ENCODE measurements at regions not wholly inside any gene's neighbourhood (a gene's known extent, or its start where the extent isn't known, plus 50 kb on each side); places are given as distances from the start of the nearest gene placed in this dataset.
"Not testable (repeated sequence)": the region's sequence is repeated elsewhere in the genome, so short reads cannot be mapped to it uniquely, and the experiment has no call there.

- DNase-seq (ENCODE audit: low read depth), result no peak
Measured at GRCh38 chr3:82761858-82762257, 1000.4 kb upstream of the GBE1 start.

GRCh38 chr3:82745544-82745943 lies 984.1 kb upstream of the GBE1 start:
- no peak for DNase-seq (ENCODE audit: low read depth)

- no peak for DNase-seq (ENCODE audit: low read depth)
Measured at GRCh38 chr3:82743196-82743595, 981.8 kb upstream of the GBE1 start.

GRCh38 chr3:82741346-82741745 lies 979.9 kb upstream of the GBE1 start:
- DNase-seq (ENCODE audit: low read depth), result no peak

GRCh38 chr3:82739390-82739789 lies 977.9 kb upstream of the GBE1 start:
- DNase-seq (ENCODE audit: low read depth), result no peak

- DNase-seq (ENCODE audit: low read depth), result no peak
Measured at GRCh38 chr3:82736696-82737277, 975.3 kb upstream of the GBE1 start.

GRCh38 chr3:82715091-82715856 lies 953.8 kb upstream of the GBE1 start:
- DNase-seq (ENCODE audit: low read depth), result no peak

GRCh38 chr3:82707035-82707434 lies 945.6 kb upstream of the GBE1 start:
- DNase-seq (ENCODE audit: low read depth), result no peak

GRCh38 chr3:82685761-82686160 lies 924.3 kb upstream of the GBE1 start:
- DNase-seq (ENCODE audit: low read depth), result no peak

GRCh38 chr3:82676356-82677026 lies 915.0 kb upstream of the GBE1 start:
- DNase-seq (ENCODE audit: low read depth), result no peak

GRCh38 chr3:82672966-82673365 lies 911.5 kb upstream of the GBE1 start:
- DNase-seq (ENCODE audit: low read depth), result no peak

- DNase-seq (ENCODE audit: low read depth), result no peak
Measured at GRCh38 chr3:82671466-82671865, 910.0 kb upstream of the GBE1 start.

GRCh38 chr3:82654708-82655107 lies 893.3 kb upstream of the GBE1 start:
- no peak for DNase-seq (ENCODE audit: low read depth)

- DNase-seq (ENCODE audit: low read depth), result no peak
Measured at GRCh38 chr3:82643948-82644347, 882.5 kb upstream of the GBE1 start.

- no peak for DNase-seq (ENCODE audit: low read depth)
Measured at GRCh38 chr3:82641701-82642100, 880.3 kb upstream of the GBE1 start.

GRCh38 chr3:82640254-82640653 lies 878.8 kb upstream of the GBE1 start:
- no peak for DNase-seq (ENCODE audit: low read depth)

- no peak for DNase-seq (ENCODE audit: low read depth)
Measured at GRCh38 chr3:82637574-82637973, 876.1 kb upstream of the GBE1 start.

- DNase-seq (ENCODE audit: low read depth), result no peak
Measured at GRCh38 chr3:82636177-82636576, 874.7 kb upstream of the GBE1 start.

GRCh38 chr3:82633319-82633718 lies 871.9 kb upstream of the GBE1 start:
- DNase-seq (ENCODE audit: low read depth), result no peak

- no peak for DNase-seq (ENCODE audit: low read depth)
Measured at GRCh38 chr3:82629937-82630336, 868.5 kb upstream of the GBE1 start.

GRCh38 chr3:82628385-82629014 lies 867.1 kb upstream of the GBE1 start:
- no peak for DNase-seq (ENCODE audit: low read depth)

- no peak for DNase-seq (ENCODE audit: low read depth)
Measured at GRCh38 chr3:82627733-82628132, 866.3 kb upstream of the GBE1 start.

GRCh38 chr3:82620744-82621143 lies 859.3 kb upstream of the GBE1 start:
- DNase-seq (ENCODE audit: low read depth), result not testable (repeated sequence)
